ENCODE measurements at regions not wholly inside any gene's neighbourhood (a gene's known extent, or its start where the extent isn't known, plus 50 kb on each side); places are given as distances from the start of the nearest gene placed in this dataset.

GRCh38 chr13:87153371-87153770 is 517.8 kb upstream of the SLITRK5 start:
- TF ChIP-seq CTCF (IDR thresholded peaks at IDR 0.05) (no peak), ZFX (IDR thresholded peaks at IDR 0.05; ENCODE audit: borderline replicate concordance) (no peak)

Data from 22Rv1 (cell line).